GM12892 (cell line): ENCODE measurements at regions not wholly inside any gene's neighbourhood (a gene's known extent, or its start where the extent isn't known, plus 50 kb on each side); places are given as distances from the start of the nearest gene placed in this dataset.

Experiments
- POLR2A ChIP-seq: IDR thresholded peaks from 2 replicates; pipeline ENCODE4 v1.6.1; 2011; ENCODE audit warnings: low read depth, low read length, control low read depth
- POLR2AphosphoS5 ChIP-seq: IDR thresholded peaks from 2 replicates; pipeline ENCODE4 v1.6.1; 2011; ENCODE audit warnings: low read depth, low read length, control low read depth

DNA sequence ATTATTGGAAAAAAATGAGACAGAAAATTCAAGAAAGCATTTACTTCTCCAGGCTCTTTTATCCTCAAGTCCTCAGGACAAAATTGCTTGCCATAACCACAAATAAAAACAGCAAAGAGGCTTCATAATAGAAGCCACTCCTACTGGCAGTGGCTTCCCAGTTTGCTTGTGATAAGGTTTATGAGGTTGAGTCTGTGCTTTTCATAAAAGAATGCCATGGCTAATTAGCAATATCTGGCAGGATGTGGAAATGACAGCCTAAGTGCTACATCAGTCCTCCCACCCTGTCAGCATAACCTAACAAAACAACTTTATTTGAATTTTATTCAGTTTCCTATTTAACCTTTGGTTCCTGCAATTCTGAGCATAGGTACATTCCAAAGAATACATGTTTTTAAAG, 80.9 kb upstream of the HTR1E start:
- no peak for TF ChIP-seq POLR2AphosphoS5
- TF ChIP-seq POLR2A, result no peak
